HG02938 (cell line): ENCODE measurements at regions not wholly inside any gene's neighbourhood (a gene's known extent, or its start where the extent isn't known, plus 50 kb on each side); places are given as distances from the start of the nearest gene placed in this dataset.
"Not testable (repeated sequence)": the region's sequence is repeated elsewhere in the genome, so short reads cannot be mapped to it uniquely, and the experiment has no call there.

Experiments used
- ATAC-seq: cut with Tn5 transposase; IDR thresholded peaks from one replicate; pipeline ENCODE4 v1.9.1; 2021; ENCODE audit warnings: mild to moderate bottlenecking, moderate library complexity; ENCODE audit not compliant: unreplicated experiment

- no peak for ATAC-seq
These were observed 117.1 kb upstream of the CCDC28A start for GRCh38 chr6:138656364-138657064.

DNA sequence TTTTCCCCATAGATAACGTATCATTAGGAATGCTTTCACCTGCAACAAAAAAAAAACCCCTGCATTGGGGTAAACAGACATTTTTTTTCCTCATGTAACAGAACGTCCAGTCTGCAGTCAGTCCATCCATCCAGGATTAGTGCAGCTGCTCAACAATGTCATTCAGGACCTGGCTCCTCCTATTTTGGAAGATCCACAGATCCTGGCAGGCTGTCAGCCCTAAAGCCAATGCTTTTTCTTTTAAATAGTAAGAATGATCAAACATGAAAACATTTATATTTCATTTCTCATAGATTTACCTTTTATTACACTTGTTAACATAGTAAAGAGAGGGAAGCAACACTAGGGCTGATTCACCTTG is 116.5 kb upstream of the CCDC28A start:
- no peak for ATAC-seq

GRCh38 chr6:138659998-138660397 is 113.6 kb upstream of the CCDC28A start:
- peak; percentile 52 for ATAC-seq

DNA sequence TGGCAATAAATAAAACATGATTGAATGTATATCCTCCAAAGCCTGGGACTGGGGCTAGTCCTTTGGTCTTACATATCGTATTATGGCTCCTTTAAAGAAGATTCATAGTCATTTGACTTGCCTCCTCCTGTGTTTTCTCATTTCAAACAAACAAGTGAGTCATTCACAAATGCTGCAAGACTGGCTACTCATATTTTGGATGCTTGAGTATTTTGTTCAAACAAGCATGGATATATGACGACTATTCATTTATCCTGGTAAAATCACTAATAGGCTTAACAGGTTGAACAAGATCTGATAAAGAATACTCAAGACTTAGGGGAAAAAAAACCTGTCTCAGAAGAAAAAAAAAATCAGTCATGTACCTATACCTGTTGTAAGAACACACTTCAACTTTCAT is 111.1 kb upstream of the CCDC28A start:
- no peak for ATAC-seq

DNA sequence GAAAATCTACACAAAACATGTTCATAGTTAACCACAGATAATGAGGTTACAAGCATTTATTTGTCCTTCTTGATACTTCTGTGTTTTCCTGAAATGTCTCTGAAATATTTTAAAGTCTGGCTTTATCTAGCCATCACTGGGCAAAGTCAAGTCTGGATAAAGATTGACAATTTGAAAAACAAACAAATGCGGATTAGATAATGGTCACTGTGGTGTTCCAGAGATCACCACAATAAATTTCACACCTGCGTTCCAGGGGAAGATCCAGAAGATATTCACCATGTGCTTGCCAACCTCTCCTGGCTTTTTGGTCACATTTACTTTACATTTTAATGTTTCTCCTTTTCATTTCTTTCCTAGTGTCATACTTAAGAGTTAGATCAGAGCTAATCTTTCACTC is 109.7 kb upstream of the CCDC28A start:
- no peak for ATAC-seq

DNA sequence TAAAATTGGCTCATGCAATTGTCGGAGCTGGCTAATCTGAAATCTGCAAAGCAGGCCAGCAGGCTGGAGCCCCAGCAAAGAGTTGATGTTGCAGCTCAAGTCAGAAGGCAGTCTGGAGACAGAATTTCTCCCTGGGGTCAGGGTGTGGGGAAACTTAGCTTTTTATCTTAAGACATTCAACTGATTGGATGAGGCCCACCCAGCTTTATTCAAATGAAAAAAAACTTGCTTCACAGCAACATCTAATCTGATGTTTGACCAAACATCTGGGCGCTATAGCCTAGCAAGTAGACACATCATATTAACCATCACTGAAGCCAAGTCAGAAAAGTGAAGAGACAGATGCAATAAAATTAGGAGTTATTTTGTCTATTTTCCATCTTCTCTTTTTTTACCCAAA is 108.8 kb upstream of the CCDC28A start:
- no peak for ATAC-seq

- no peak for ATAC-seq
These were observed 106.9 kb upstream of the CCDC28A start for GRCh38 chr6:138666636-138667035.

GRCh38 chr6:138667408-138667807 is 106.2 kb upstream of the CCDC28A start:
- ATAC-seq = no peak

DNA sequence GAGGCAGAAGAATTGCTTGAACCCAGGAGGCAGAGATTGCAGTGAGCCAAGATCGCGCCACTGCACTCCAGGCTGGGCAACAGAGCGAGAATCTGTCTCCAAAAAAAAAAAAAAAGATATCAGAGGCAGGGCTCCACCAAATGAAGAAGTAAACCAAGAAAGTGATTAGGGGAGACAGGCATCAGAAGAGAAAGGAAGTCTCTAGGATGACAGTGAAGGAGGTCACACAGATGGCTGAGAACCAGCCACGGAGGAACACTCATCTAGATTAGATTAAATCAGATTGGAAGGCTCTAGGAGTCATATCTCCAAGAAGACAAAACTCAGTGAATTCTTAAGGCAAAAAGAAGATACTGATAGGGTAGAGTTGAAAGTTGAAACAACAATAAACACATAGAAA is 102.2 kb upstream of the CCDC28A start:
- no peak for ATAC-seq

- ATAC-seq = no peak
These were observed 100.1 kb upstream of the CCDC28A start for GRCh38 chr6:138673346-138674014.

DNA sequence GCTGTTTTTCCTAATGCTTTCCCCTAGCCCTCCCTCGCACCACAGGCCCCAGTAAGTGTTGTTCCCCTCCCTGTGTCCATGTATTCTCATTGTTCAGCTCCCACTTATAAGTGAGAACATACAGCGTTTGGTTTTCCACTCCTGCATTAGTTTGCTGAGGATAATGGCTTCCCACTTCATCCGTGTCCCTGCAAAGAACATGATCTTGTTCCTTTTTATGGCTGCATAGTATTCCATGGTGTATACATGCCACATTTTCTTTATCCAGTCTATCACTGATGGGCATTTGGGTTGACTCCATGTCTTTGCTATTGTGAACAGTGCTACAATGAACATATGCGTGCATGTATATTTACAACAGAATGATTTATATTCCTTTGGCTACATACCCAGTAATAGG is 99.1 kb upstream of the CCDC28A start:
- ATAC-seq = not testable (repeated sequence)

DNA sequence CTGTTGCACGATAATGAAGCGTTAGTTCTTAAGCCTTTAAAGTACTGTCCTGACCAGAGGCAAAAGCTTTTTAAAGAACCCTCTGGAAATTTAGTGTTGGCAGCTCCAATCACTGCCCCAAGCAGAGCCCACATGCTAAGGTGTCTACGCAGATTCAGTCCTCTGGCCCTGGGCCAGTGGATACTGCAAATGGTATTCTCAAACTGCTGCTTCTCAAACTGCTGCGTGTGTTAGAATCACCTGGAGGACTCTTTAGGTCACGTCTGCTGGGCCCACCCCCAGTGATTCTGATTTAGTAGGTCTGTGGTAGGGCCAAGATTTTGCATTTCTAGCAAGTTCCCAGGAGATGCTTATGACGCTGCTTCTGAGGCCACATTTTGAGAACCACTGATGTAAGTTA is 96.0 kb upstream of the CCDC28A start:
- ATAC-seq = no peak

DNA sequence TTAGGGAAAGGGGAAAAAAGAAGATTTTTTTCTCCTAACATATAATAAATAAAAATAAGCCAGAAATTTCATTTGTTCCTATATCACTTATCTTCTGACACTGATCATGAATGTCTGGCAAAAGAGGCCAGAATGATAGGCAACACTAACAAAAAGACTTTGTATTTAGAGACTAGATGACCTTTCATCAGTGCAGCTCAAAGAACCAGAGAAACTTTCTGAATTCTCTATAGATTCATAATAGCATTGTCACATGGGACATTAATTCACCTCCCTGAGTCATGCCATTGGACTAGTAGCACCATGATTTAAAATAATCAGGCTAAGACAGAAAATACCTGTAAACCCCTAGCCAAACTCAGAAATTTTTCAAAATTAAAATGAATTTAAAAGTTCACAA is 95.4 kb upstream of the CCDC28A start:
- no peak for ATAC-seq

DNA sequence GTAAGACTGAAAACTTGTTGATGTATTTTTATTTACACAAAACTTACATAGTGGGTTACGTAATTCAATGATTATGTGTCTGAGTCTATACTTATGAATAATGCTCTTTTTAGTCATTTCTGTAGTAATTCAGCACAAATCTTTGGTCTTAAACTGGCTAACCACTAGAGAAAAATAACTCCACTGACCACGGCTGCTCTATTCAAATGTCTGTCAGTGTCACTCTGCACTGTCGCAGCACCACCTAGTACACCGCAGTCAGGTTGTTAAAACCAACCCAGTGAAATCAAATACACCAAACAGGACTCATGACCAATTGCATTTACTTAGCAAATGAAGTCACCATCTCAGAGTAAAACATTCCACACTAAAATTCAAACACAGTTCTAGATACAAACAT is 93.5 kb upstream of the CCDC28A start:
- no peak for ATAC-seq

GRCh38 chr6:138681627-138682026 is 91.9 kb upstream of the CCDC28A start:
- ATAC-seq = no peak

- ATAC-seq = no peak
These were observed 90.7 kb upstream of the CCDC28A start for GRCh38 chr6:138682704-138683527.

- no peak for ATAC-seq
These were observed 88.3 kb upstream of the CCDC28A start for GRCh38 chr6:138685257-138685656.

DNA sequence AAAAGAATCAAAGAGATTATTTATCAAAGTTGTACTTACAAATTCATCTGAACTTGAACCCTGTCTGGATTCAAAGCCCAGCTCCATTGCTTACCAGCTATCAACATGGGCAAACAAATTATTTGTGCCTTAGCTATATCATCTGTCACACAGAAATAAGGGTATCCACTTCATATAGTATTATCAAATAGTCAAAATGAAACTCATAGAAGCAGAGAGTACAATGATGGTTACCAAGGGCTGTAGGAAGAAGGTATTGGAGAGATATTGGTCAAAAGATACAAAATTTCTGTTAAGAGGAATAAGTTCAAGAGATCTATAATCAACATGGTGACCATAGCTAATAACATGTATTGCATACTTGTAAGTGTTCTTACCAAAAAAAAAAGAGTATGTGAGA is 87.8 kb upstream of the CCDC28A start:
- no peak for ATAC-seq

DNA sequence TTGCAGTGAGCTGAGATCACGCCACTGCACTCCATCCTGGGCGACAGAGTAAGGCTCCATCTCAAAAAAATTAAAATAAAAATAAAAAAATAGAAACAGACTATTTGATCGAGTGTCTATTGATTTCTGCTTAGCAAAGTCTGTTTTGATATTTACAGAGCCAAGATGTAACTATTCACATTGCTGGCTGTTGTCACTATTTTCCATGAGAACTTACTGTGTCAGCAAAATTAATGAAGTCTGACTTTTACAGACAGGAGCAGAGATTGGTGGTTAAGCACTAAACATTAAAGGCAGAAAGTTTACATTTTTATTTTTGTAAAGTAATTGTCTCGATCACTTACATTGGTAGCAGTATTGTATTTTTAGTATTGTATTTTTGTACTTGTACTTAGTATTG is 85.0 kb upstream of the CCDC28A start:
- no peak for ATAC-seq

DNA sequence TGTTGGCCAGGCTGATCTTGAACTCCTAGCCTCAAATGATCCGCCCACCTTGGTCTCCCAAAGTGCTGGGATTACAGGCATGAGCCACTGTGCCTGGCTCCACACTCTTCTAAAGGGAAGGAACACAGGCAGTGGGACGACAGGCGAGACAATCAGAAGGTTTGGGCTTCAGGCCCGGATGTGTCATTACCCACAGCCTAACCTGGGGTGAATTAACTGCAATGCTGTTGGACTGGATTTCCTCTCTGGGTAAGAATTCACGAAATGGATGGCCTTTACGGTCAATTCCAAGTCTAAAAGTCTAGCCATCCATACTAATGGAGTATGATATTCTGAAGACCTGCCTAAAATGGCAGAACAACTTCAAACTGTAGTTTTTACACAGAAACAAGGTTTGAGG is 83.7 kb upstream of the CCDC28A start:
- no peak for ATAC-seq

- ATAC-seq = no peak
These were observed 82.5 kb upstream of the CCDC28A start for GRCh38 chr6:138690975-138691594.
